GM23338 (cell line): ENCODE measurements at regions not wholly inside any gene's neighbourhood (a gene's known extent, or its start where the extent isn't known, plus 50 kb on each side); places are given as distances from the start of the nearest gene placed in this dataset.
A peak's percentile ranks its signal among the peaks of the same experiment; 100 is the strongest.

ENCODE experiments used
- ATAC-seq: fragments of 200-7000 bp; cut with Tn5 transposase; 3 replicates; pipeline ENCODE4 v1.9.1; 2020
- DNase-seq: peaks from one replicate; pipeline ENCODE4 v3.0.0-alpha.2; 2015; ENCODE audit warnings: low spot score
- H2AFZ ChIP-seq: fragments of 200-600 bp; sonication (generic); 2 replicates; pipeline ENCODE4 v1.8.0; 2016; ENCODE audit warnings: antibody characterized with exemption, mild to moderate bottlenecking, moderate library complexity
- H3F3A ChIP-seq: fragments of 200-600 bp; sonication (generic); replicated peaks from 2 replicates; pipeline ENCODE4 v1.8.0; 2017; ENCODE audit warnings: antibody characterized with exemption, mixed run types, low read depth
- H3K27ac ChIP-seq: fragments of 200-600 bp; sonication (generic); 2 replicates; pipeline ENCODE4 v1.6.1; 2016; ENCODE audit warnings: low read depth
- H3K27me3 ChIP-seq: fragments of 200-600 bp; sonication (generic); 2 replicates; pipeline ENCODE4 v1.8.0; 2016; ENCODE audit warnings: mild to moderate bottlenecking, mixed run types, moderate library complexity; ENCODE audit not compliant: insufficient read depth
- H3K36me3 ChIP-seq: fragments of 200-600 bp; sonication (generic); 2 replicates; pipeline ENCODE4 v1.8.0; 2016; ENCODE audit warnings: mild to moderate bottlenecking; ENCODE audit not compliant: insufficient read depth
- H3K4me1 ChIP-seq: fragments of 200-600 bp; sonication (generic); 2 replicates; pipeline ENCODE4 v1.8.0; 2016; ENCODE audit warnings: mild to moderate bottlenecking, moderate library complexity; ENCODE audit not compliant: insufficient read depth
- H3K4me2 ChIP-seq: fragments of 200-600 bp; sonication (generic); 2 replicates; pipeline ENCODE4 v1.7.1; 2017; ENCODE audit warnings: mixed run types
- H3K4me3 ChIP-seq: fragments of 200-600 bp; sonication (generic); 2 replicates; pipeline ENCODE4 v1.6.1; 2016; ENCODE audit warnings: mixed run types
- H3K79me2 ChIP-seq: fragments of 200-600 bp; sonication (generic); replicated peaks from 2 replicates; pipeline ENCODE4 v1.8.0; 2017; ENCODE audit warnings: mild to moderate bottlenecking; ENCODE audit not compliant: insufficient read depth
- H3K9me2 ChIP-seq: fragments of 200-600 bp; sonication (generic); 2 replicates; pipeline ENCODE4 v1.8.0; 2017; ENCODE audit not compliant: insufficient read depth
- H4K20me1 ChIP-seq: fragments of 200-600 bp; sonication (generic); replicated peaks from 2 replicates; pipeline ENCODE4 v1.8.0; 2017; ENCODE audit warnings: mild to moderate bottlenecking; ENCODE audit not compliant: insufficient read depth
- H3K27ac Mint-ChIP-seq: 2 replicates; pipeline ENCODE4 v1.8.0; 2020; ENCODE audit warnings: inconsistent platforms, mild to moderate bottlenecking, moderate library complexity, mixed read lengths
- H3K27me3 Mint-ChIP-seq: 3 replicates; pipeline ENCODE4 v1.8.0; 2022; ENCODE audit warnings: low read depth, mild to moderate bottlenecking, moderate library complexity, mixed read lengths, inconsistent platforms; ENCODE audit not compliant: insufficient read depth, poor library complexity
- H3K36me3 Mint-ChIP-seq: 3 replicates; pipeline ENCODE4 v1.8.0; 2021; ENCODE audit warnings: low read depth, mild to moderate bottlenecking, inconsistent platforms, moderate library complexity, mixed read lengths
- H3K4me1 Mint-ChIP-seq: 3 replicates; pipeline ENCODE4 v1.8.0; 2020; ENCODE audit warnings: mild to moderate bottlenecking, inconsistent platforms, mixed read lengths
- H3K4me3 Mint-ChIP-seq: 3 replicates; pipeline ENCODE4 v1.8.0; 2021; ENCODE audit warnings: moderate library complexity, mild to moderate bottlenecking, inconsistent platforms, mixed read lengths
- H3K9me3 Mint-ChIP-seq: 3 replicates; pipeline ENCODE4 v1.8.0; 2020; ENCODE audit warnings: moderate library complexity, mild to moderate bottlenecking, inconsistent platforms, mixed read lengths
- ETS1 ChIP-seq: IDR thresholded peaks from 2 replicates; pipeline ENCODE4 v1.6.1; 2016; ENCODE audit warnings: antibody characterized with exemption
- EZH2 ChIP-seq: fragments of 200-600 bp; sonication (generic); IDR thresholded peaks from one replicate; pipeline ENCODE4 v1.8.0; 2017; ENCODE audit warnings: antibody characterized with exemption, mild to moderate bottlenecking, low read depth; ENCODE audit not compliant: unreplicated experiment
- JUNB ChIP-seq: IDR thresholded peaks from one replicate; pipeline ENCODE4 v1.6.1; 2016; ENCODE audit warnings: antibody characterized with exemption; ENCODE audit not compliant: unreplicated experiment
- NANOG ChIP-seq: IDR thresholded peaks from 2 replicates; pipeline ENCODE4 v1.6.1; 2016; ENCODE audit warnings: antibody characterized with exemption, borderline replicate concordance
- POLR2AphosphoS5 ChIP-seq: IDR thresholded peaks from 2 replicates; pipeline ENCODE4 v1.6.1; 2016; ENCODE audit warnings: antibody characterized with exemption, low read depth
- STAT1 ChIP-seq: IDR thresholded peaks from one replicate; pipeline ENCODE4 v1.6.1; 2016; ENCODE audit warnings: antibody characterized with exemption; ENCODE audit not compliant: unreplicated experiment
- ZNF462 ChIP-seq: fragments of 250-450 bp; sonication (Bioruptor Pico); IDR thresholded peaks from 2 replicates; pipeline ENCODE4 v1.5.0; 2020; ENCODE audit warnings: mild to moderate bottlenecking, moderate library complexity

DNA sequence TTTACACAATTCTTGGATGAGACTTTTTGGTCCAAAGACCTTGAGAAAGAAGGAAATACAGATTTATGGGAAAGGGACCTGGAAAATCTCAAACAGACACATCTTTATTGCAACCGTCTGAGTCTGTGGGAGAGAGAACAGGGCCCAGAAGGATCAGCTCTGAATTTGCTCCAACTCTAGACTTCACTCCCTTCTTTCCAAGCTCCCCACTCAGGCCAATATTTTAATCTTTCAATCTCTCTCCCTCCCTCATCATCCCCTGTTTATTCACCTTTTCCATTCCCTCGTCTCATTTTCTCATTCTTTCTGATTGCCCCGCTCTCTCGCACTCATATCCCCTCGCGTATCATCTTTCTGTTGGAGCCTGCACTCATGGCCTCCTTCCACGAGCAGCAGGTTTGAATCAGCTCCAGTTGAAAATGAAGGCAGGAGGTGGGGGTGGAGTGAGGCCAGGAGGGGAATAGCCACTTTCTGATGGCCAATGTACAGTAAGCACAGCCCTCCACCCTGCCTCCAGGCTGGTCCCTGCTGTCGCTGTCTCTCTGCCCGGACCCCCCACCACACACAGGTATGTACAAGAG, 63.6 kb upstream of the BOC start (continued):
- TF ChIP-seq ETS1 (no peak), JUNB (no peak)

- Histone ChIP-seq H3K79me2 (no peaks in the 10 kb centered on the region), H3K36me3 (no peaks in the 10 kb centered on the region), H3F3A (no peaks in the 10 kb centered on the region), H2AFZ (peak overlapping the region; percentile 59; the same call in 1 of the 2 replicates), H3K4me3 (no peak overlapping the region), H3K9me2 (peaks cover 9% of the 10 kb centered on the region; the same call in 1 of the 2 replicates), H3K4me2 (no peak overlapping the region), H3K4me1 (peaks cover 38% of the 10 kb centered on the region), H3K27me3 (no peaks in the 10 kb centered on the region), H3K27ac (no peak overlapping the region), H4K20me1 (no peaks in the 10 kb centered on the region)
- Mint-ChIP-seq H3K4me3 (no peak overlapping the region; the same call in 2 of the 3 replicates), H3K27ac (no peak overlapping the region), H3K9me3 (no peaks in the 10 kb centered on the region), H3K36me3 (no peaks in the 10 kb centered on the region), H3K27me3 (peaks cover 7% of the 10 kb centered on the region), H3K4me1 (peaks cover 50% of the 10 kb centered on the region)
- no peak for DNase-seq
- ATAC-seq = peak; percentile 25; the same call in 1 of the 3 replicates
- TF ChIP-seq ETS1 = no peak
- no peak for TF ChIP-seq ZNF462 (CRISPR knock-in tag)
- TF ChIP-seq NANOG = no peak
- no peak for TF ChIP-seq EZH2
- no peak for TF ChIP-seq POLR2AphosphoS5
- TF ChIP-seq STAT1 = no peak
Observed at GRCh38 chr3:113148284-113148683, 63.1 kb upstream of the BOC start.
